ENCODE measurements at regions not wholly inside any gene's neighbourhood (a gene's known extent, or its start where the extent isn't known, plus 50 kb on each side); places are given as distances from the start of the nearest gene placed in this dataset.
A peak's percentile ranks its signal among the peaks of the same experiment; 100 is the strongest.

DNA sequence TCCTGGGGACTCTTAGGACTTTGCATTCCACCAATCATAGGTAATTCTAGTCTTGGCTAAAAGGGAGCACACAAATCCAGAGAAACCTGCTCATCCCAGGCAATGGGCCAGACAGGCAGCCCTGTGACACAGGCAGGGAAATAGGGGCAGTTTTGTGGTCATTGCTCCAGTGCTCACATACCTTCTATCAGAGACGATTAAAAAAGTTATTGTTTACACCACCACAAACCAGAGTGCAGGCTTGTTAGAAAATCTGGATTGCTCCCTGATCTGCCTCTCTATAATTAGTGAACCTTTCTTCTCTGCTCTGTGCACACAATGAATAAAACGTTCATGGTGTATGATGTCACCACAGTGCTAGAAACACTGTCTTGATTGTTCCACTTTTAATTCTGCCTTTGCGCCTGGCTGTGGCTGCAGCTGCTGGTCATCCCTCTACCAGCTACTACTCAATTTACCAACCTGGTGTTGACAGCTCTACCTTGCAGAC, 121.6 kb upstream of the SPATA13 start:
- intact Hi-C loops (cut with DNase I), result no loop called here
- TF ChIP-seq POLR2A (IDR thresholded peaks at IDR 0.05; ENCODE audit: low read depth) (no peak), POLR2AphosphoS5 (IDR thresholded peaks at IDR 0.05) (no peak), EP300 (IDR thresholded peaks at IDR 0.05) (no peak)
- Histone ChIP-seq H3K9me3 (no peaks in the 10 kb centered on the region), H3K27ac (replicated peaks in 1 of 4) (peak overlapping the region in 2 of 4 donors; percentile 1 to 39), H3K36me3 (no peaks in the 10 kb centered on the region), H3K27me3 (no peaks in the 10 kb centered on the region), H3K4me3 (no peak overlapping the region), H3K4me1 (peaks cover 1 to 42% (median 35%) of the 10 kb centered on the region in 4 donors)
- no peak for DNase-seq (ENCODE audit: extremely low spot score)
- whole genome bisulfite sequencing, result 25% methylated on average over 3 of the region's 3 CpGs

GRCh38 chr13:24039621-24040475, 120.7 kb upstream of the SPATA13 start:
- H3K36me3 ChIP-seq, result no peaks in the 10 kb centered on the region
- intact Hi-C loops (cut with DNase I), result no loop called here
- peak overlapping the region in 1 of 4 donors; percentile 19 for H3K27ac ChIP-seq (replicated peaks in 1 of 4)
- no peak overlapping the region for H3K4me3 ChIP-seq
- H3K9me3 ChIP-seq, result no peaks in the 10 kb centered on the region
- H3K27me3 ChIP-seq, result no peaks in the 10 kb centered on the region
- TF ChIP-seq POLR2AphosphoS5 (IDR thresholded peaks at IDR 0.05) (no peak), POLR2A (IDR thresholded peaks at IDR 0.05; ENCODE audit: low read depth) (no peak), EP300 (IDR thresholded peaks at IDR 0.05) (no peak)
- TF ChIP-seq, protein P1, sequence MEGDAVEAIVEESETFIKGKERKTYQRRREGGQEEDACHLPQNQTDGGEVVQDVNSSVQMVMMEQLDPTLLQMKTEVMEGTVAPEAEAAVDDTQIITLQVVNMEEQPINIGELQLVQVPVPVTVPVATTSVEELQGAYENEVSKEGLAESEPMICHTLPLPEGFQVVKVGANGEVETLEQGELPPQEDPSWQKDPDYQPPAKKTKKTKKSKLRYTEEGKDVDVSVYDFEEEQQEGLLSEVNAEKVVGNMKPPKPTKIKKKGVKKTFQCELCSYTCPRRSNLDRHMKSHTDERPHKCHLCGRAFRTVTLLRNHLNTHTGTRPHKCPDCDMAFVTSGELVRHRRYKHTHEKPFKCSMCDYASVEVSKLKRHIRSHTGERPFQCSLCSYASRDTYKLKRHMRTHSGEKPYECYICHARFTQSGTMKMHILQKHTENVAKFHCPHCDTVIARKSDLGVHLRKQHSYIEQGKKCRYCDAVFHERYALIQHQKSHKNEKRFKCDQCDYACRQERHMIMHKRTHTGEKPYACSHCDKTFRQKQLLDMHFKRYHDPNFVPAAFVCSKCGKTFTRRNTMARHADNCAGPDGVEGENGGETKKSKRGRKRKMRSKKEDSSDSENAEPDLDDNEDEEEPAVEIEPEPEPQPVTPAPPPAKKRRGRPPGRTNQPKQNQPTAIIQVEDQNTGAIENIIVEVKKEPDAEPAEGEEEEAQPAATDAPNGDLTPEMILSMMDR (IDR thresholded peaks at IDR 0.05), result no peak
- DNase-seq (ENCODE audit: extremely low spot score), result no peak
- 94% methylated on average over 7 of the region's 7 CpGs for WGBS
- H3K4me1 ChIP-seq, result peaks cover 0 to 34% (median 28%) of the 10 kb centered on the region in 4 donors

DNA sequence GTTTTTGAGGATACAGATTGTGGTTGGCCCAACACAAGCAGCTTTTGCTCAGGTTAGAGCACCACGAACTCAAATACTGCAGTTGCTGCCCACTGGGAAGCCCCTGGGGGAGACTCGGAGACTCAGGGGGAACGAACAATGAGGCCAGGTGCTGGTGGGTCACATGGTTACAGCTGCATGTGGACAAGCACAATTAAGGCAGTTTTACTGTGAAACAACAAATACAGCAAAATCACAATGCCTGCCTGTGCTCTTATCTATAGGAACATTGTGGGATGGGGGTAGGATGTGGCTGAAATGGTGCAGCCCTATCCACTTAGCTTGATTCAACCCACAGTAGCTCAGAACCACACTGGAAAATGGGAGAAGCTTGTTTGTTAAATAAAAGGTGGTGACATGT, 119.7 kb upstream of the SPATA13 start:
- Histone ChIP-seq H3K4me3 (no peak overlapping the region), H3K9me3 (no peaks in the 10 kb centered on the region), H3K36me3 (no peaks in the 10 kb centered on the region), H3K27ac (replicated peaks in 1 of 4) (no peak overlapping the region), H3K27me3 (no peaks in the 10 kb centered on the region), H3K4me1 (peaks cover 0 to 32% (median 27%) of the 10 kb centered on the region in 4 donors)
- intact Hi-C loops (cut with DNase I), result no loop called here
- WGBS, result 93% methylated on average over 3 of the region's 3 CpGs
- no peak for TF ChIP-seq POLR2A (IDR thresholded peaks at IDR 0.05; ENCODE audit: low read depth)
- TF ChIP-seq EP300 (IDR thresholded peaks at IDR 0.05), result no peak
- no peak for TF ChIP-seq POLR2AphosphoS5 (IDR thresholded peaks at IDR 0.05)
- TF ChIP-seq, protein P1 (IDR thresholded peaks at IDR 0.05), result no peak
- DNase-seq (ENCODE audit: extremely low spot score), result no peak

DNA sequence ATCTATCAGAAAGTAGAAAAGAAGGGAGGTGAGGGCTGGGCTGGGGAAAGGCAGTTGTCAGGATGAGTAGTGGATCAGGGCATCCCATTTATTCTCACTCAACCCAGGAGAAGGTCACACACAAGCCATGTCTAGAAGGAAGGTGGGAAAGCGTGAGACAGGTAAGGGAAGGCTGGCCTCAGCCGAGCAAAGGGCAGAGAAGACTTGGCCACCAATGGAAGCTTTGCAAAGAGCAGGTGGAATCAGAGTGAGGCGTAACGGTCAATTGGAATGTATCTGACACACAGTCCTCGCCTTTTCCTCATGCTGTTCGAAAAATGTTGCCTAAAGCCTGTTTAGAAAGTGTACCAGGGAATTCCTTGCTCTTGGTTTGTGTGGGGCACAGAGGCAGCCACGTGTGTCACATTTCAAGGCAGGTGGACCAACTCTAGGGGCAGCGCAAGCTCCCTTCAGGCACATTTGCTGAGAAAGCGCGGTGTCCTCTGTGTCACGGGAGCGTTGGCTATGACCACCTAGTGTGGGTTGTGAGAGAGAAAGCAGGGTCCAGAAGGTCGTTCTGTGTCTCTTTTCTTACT, 118.8 kb upstream of the SPATA13 start:
- Histone ChIP-seq H3K9me3 (peaks cover 0 to 2% (median 0%) of the 10 kb centered on the region in 4 donors), H3K36me3 (no peaks in the 10 kb centered on the region), H3K4me3 (no peak overlapping the region), H3K4me1 (peaks cover 0 to 25% (median 21%) of the 10 kb centered on the region in 4 donors), H3K27ac (replicated peaks in 1 of 4) (no peak overlapping the region), H3K27me3 (no peaks in the 10 kb centered on the region)
- 85% methylated on average over 13 of the region's 13 CpGs for WGBS
- intact Hi-C loops (cut with DNase I), result no loop called here
- TF ChIP-seq POLR2AphosphoS5 (IDR thresholded peaks at IDR 0.05) (no peak), EP300 (IDR thresholded peaks at IDR 0.05) (no peak), POLR2A (IDR thresholded peaks at IDR 0.05; ENCODE audit: low read depth) (no peak)
- TF ChIP-seq, protein P1 (IDR thresholded peaks at IDR 0.05), result no peak
- no peak for DNase-seq (ENCODE audit: extremely low spot score)

Data from esophagus muscularis mucosa (tissue), 4 donors.